Endothelial cell of umbilical vein (primary cell): ENCODE measurements at regions not wholly inside any gene's neighbourhood (a gene's known extent, or its start where the extent isn't known, plus 50 kb on each side); places are given as distances from the start of the nearest gene placed in this dataset.

Experiments
- BruUV-seq: library from RNA; stranded (reverse); fragments of 400-500 nt; replicated peaks from 2 replicates; lab custom pipeline; 2021; lab: Mats Ljungman, UMichigan
- CTCF ChIA-PET: fragments of 300-600, 350-600 bp; sonication (Branson Sonifier 250); formaldehyde crosslinking; loops from one replicate; lab custom pipeline; 2021; ENCODE audit warnings: antibody characterized with exemption, inconsistent platforms; lab: Charles Lee
- POLR2A ChIA-PET: fragments of 300-600, 350-600 bp; sonication (Branson Sonifier 250); formaldehyde crosslinking; loops from one replicate; lab custom pipeline; 2021; ENCODE audit warnings: antibody characterized with exemption, inconsistent platforms; lab: Charles Lee
- DNase-seq: peaks from one replicate; pipeline ENCODE4 v3.0.0-alpha.2; 2011; ENCODE audit warnings: low read depth, low spot score
- FAIRE-seq: peaks from 2 replicates; lab custom pipeline; 2011; peaks lifted over from hg19 to GRCh38; lab: Jason Lieb, UNC
- H2AFZ ChIP-seq: 2 replicates; pipeline ENCODE4 v1.6.0; 2012; ENCODE audit warnings: low read depth, low read length, control low read depth, inconsistent platforms
- H3K27ac ChIP-seq: 2 replicates; pipeline ENCODE4 v1.5.1; 2011; ENCODE audit warnings: low read depth, mild to moderate bottlenecking, control low read depth, low read length, moderate library complexity; ENCODE audit not compliant: insufficient read depth
- H3K27me3 ChIP-seq, 2 experiments: 2 replicates each; pipeline versions ENCODE4 v1.6.0 to v1.6.1; 2011; ENCODE audit warnings: low read length in 2 of 2, mixed read lengths in 1 of 2; ENCODE audit not compliant: control insufficient read depth in 2 of 2, insufficient read depth in 2 of 2
- H3K36me3 ChIP-seq, 2 experiments: 2 replicates in 1 of 2; 3 replicates in 1 of 2; pipeline ENCODE4 v1.5.1; 2011; ENCODE audit warnings: low read length in 2 of 2, mild to moderate bottlenecking in 1 of 2, moderate library complexity in 1 of 2; ENCODE audit not compliant: control insufficient read depth in 2 of 2, insufficient read depth in 2 of 2; ENCODE audit errors: extremely low read depth in 1 of 2
- H3K4me1 ChIP-seq: 3 replicates; pipeline ENCODE4 v1.5.1; 2011; ENCODE audit warnings: mild to moderate bottlenecking, low read length; ENCODE audit not compliant: control insufficient read depth, insufficient read depth; ENCODE audit errors: extremely low read depth
- H3K4me2 ChIP-seq: 2 replicates; pipeline ENCODE4 v1.6.1; 2011; ENCODE audit warnings: low read length, control low read depth, mixed read lengths; ENCODE audit not compliant: insufficient read depth
- H3K4me3 ChIP-seq, 3 experiments: fragments of 200-600 bp in 1 of 3; sonication (generic), shearing (Covaris generic) in 1 of 3; replicated peaks in 1 of 3; 2 replicates each; pipeline ENCODE4 v1.5.1; 2011 to 2016; ENCODE audit warnings: control low read depth in 3 of 3, low read length in 3 of 3, mild to moderate bottlenecking in 2 of 3, inconsistent platforms in 1 of 3, low read depth in 1 of 3, moderate library complexity in 1 of 3; ENCODE audit not compliant: insufficient read depth in 1 of 3
- H3K79me2 ChIP-seq: 2 replicates; pipeline ENCODE4 v1.6.0; 2012; ENCODE audit warnings: low read length, inconsistent platforms; ENCODE audit not compliant: control insufficient read depth, insufficient read depth
- H3K9ac ChIP-seq: replicated peaks from 2 replicates; pipeline ENCODE3; 2011; ENCODE audit warnings: low read length, control low read depth; ENCODE audit not compliant: insufficient read depth; ENCODE audit errors: extremely low read depth
- H3K9me1 ChIP-seq: replicated peaks from 3 replicates; pipeline ENCODE4 v1.6.0; 2011; ENCODE audit warnings: mild to moderate bottlenecking, low read length; ENCODE audit not compliant: control insufficient read depth, insufficient read depth; ENCODE audit errors: extremely low read depth
- H3K9me3 ChIP-seq: replicated peaks from 2 replicates; pipeline ENCODE4 v1.5.1; 2012; ENCODE audit warnings: low read length, inconsistent platforms; ENCODE audit not compliant: control insufficient read depth, insufficient read depth
- H4K20me1 ChIP-seq: replicated peaks from 2 replicates; pipeline ENCODE3; 2011; ENCODE audit warnings: mild to moderate bottlenecking, low read length; ENCODE audit not compliant: control insufficient read depth, insufficient read depth; ENCODE audit errors: extremely low read depth
- CTCF ChIP-seq, 2 donors: IDR thresholded peaks; 1 replicate in 1 of 2; 2 replicates in 1 of 2; pipeline ENCODE4 v1.5.1; 2011; ENCODE audit warnings: low read length in 2 of 2, mild to moderate bottlenecking in 2 of 2, moderate library complexity in 2 of 2, control low read depth in 1 of 2, inconsistent platforms in 1 of 2, low read depth in 1 of 2; ENCODE audit not compliant: insufficient read depth in 1 of 2; ENCODE audit errors: extremely low read depth in 1 of 2
- EZH2 ChIP-seq: IDR thresholded peaks from 2 replicates; pipeline ENCODE4 v1.6.1; 2012; ENCODE audit warnings: borderline replicate concordance, low read depth, mild to moderate bottlenecking, moderate library complexity, low read length, inconsistent platforms; ENCODE audit not compliant: severe bottlenecking
- FOS ChIP-seq: IDR thresholded peaks from 2 replicates; pipeline ENCODE4 v1.6.1; 2011; ENCODE audit warnings: mild to moderate bottlenecking, low read length, moderate library complexity, borderline replicate concordance; ENCODE audit not compliant: insufficient read depth
- GATA2 ChIP-seq: IDR thresholded peaks from 2 replicates; pipeline ENCODE4 v1.7.0; 2011; ENCODE audit warnings: low read depth, mild to moderate bottlenecking, moderate library complexity, mixed read lengths, low read length; ENCODE audit not compliant: insufficient read length, insufficient read depth
- JUN ChIP-seq: IDR thresholded peaks from 2 replicates; pipeline ENCODE4 v1.6.1; 2011; ENCODE audit warnings: borderline replicate concordance, low read depth; ENCODE audit not compliant: insufficient read length, insufficient read depth
- MYC ChIP-seq: IDR thresholded peaks from one replicate; pipeline ENCODE4 v1.6.1; 2011; ENCODE audit warnings: mild to moderate bottlenecking, low read depth, low read length
- POLR2A ChIP-seq: IDR thresholded peaks from 2 replicates; pipeline ENCODE4 v1.6.1; 2012; ENCODE audit warnings: low read depth, mild to moderate bottlenecking, control low read depth, low read length
- POLR2AphosphoS5 ChIP-seq: IDR thresholded peaks from 2 replicates; pipeline ENCODE4 v1.6.1; 2012; ENCODE audit warnings: low read depth, mild to moderate bottlenecking, control low read depth, low read length, moderate library complexity; ENCODE audit not compliant: insufficient read depth
- dilution Hi-C: fragments of 300-500 bp; cut with MboI; formaldehyde crosslinking; loops from one replicate; pipeline ENCODE4 v1.15.0; 2019; ENCODE audit warnings: low sequenced_read_pairs; ENCODE audit not compliant: extremely low pct_ligation_motif_present
- intact Hi-C: fragments of 100-400 bp; cut with micrococcal nuclease; formaldehyde crosslinking; loops from one replicate; pipeline ENCODE4 v1.10.0; 2022
- TF ChIP-seq, protein P1 (sequence below): IDR thresholded peaks from 2 replicates; pipeline ENCODE4 v1.6.1; 2011; ENCODE audit not compliant: insufficient read depth, insufficient read length

DNA sequence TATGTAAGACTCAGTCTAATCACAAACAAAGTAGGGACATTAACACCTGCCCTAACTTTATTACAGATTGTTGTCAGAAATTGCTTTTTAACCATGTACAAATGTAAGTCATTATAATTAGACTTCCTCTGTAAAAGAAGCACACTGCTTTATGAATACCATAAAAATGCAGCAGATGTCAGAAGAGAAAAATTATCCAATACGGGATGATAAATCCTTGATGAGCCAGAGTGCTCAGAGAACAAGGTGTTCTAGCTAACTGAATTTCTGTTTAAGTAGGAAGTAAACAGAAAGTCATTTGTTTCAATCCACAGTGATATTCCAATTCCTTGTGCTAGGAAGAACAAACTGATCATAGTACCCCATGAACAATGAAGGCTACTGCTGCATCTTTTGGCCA, 54.6 kb upstream of the BMPER start:
- ChIA-PET POLR2A (no interaction called here), CTCF (interaction anchor here (0.9 to 1.6 kb wide), 3 partner anchors 86 to 133 kb away, joined by 3 to 5 read pairs (median 4); no protein-coding TSS in a partner anchor)
- H3K79me2 ChIP-seq = no peaks in the 10 kb centered on the region
- H3K27me3 ChIP-seq = peaks cover 0 to 2% of the 10 kb centered on the region in 2 experiments
- H3K4me2 ChIP-seq = no peak overlapping the region
- TF ChIP-seq GATA2 = no peak
- TF ChIP-seq POLR2A = no peak
- no peak for TF ChIP-seq EZH2
- TF ChIP-seq JUN = no peak
- TF ChIP-seq POLR2AphosphoS5 = no peak
- TF ChIP-seq CTCF (IDR thresholded peaks at IDR 0.05; ENCODE audit: extremely low read depth in 1 of 2, insufficient read depth in 1 of 2, low read depth in 1 of 2, low read length in 2 of 2) = no peak
- TF ChIP-seq, protein P1, sequence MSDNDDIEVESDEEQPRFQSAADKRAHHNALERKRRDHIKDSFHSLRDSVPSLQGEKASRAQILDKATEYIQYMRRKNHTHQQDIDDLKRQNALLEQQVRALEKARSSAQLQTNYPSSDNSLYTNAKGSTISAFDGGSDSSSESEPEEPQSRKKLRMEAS = no peak
- TF ChIP-seq FOS = no peak
- no peak for TF ChIP-seq MYC
- H2AFZ ChIP-seq = no peak overlapping the region
- H3K27ac ChIP-seq = no peak overlapping the region
- H3K4me1 ChIP-seq = no peaks in the 10 kb centered on the region
- H3K9me1 ChIP-seq = no peaks in the 10 kb centered on the region
- H3K9ac ChIP-seq = no peak overlapping the region
- no peak for FAIRE-seq
- dilution Hi-C loops = no loop called here
- no peaks in the 10 kb centered on the region for H3K36me3 ChIP-seq
- H3K4me3 ChIP-seq = no peak overlapping the region
- no peaks in the 10 kb centered on the region for H3K9me3 ChIP-seq
- no peaks in the 10 kb centered on the region for H4K20me1 ChIP-seq
- BruUV-seq = no TSS peak
- no peak for DNase-seq
- intact Hi-C loops = no loop called here
